BE2C (cell line): ENCODE measurements at regions not wholly inside any gene's neighbourhood (a gene's known extent, or its start where the extent isn't known, plus 50 kb on each side); places are given as distances from the start of the nearest gene placed in this dataset.

Source experiments
- DNase-seq: peaks from one replicate; pipeline ENCODE4 v3.0.0-alpha.2; 2020
- H3K27me3 ChIP-seq: fragments of 250-450 bp; sonication (Bioruptor Pico); 2 replicates; pipeline ENCODE4 v1.5.1; 2020; ENCODE audit warnings: mild to moderate bottlenecking
- H3K36me3 ChIP-seq: fragments of 250-450 bp; sonication (Bioruptor Pico); 2 replicates; pipeline ENCODE4 v1.5.1; 2020; ENCODE audit warnings: mild to moderate bottlenecking
- H3K4me1 ChIP-seq: fragments of 250-450 bp; sonication (Bioruptor Pico); 2 replicates; pipeline ENCODE4 v1.5.1; 2020
- H3K4me3 ChIP-seq: 2 replicates; pipeline ENCODE4 v1.5.1; 2011; ENCODE audit warnings: low read depth, low read length
- H3K9me3 ChIP-seq: fragments of 250-450 bp; sonication (Bioruptor Pico); 2 replicates; pipeline ENCODE4 v1.5.1; 2020
- TF ChIP-seq, protein P1 (sequence below): IDR thresholded peaks from 2 replicates; pipeline ENCODE4 v1.5.1; 2012; ENCODE audit warnings: mild to moderate bottlenecking, low read depth, low read length

- no peaks in the 10 kb centered on the region for H3K9me3 ChIP-seq
- no peaks in the 10 kb centered on the region for H3K36me3 ChIP-seq
- no peaks in the 10 kb centered on the region for H3K27me3 ChIP-seq
- TF ChIP-seq, protein P1, sequence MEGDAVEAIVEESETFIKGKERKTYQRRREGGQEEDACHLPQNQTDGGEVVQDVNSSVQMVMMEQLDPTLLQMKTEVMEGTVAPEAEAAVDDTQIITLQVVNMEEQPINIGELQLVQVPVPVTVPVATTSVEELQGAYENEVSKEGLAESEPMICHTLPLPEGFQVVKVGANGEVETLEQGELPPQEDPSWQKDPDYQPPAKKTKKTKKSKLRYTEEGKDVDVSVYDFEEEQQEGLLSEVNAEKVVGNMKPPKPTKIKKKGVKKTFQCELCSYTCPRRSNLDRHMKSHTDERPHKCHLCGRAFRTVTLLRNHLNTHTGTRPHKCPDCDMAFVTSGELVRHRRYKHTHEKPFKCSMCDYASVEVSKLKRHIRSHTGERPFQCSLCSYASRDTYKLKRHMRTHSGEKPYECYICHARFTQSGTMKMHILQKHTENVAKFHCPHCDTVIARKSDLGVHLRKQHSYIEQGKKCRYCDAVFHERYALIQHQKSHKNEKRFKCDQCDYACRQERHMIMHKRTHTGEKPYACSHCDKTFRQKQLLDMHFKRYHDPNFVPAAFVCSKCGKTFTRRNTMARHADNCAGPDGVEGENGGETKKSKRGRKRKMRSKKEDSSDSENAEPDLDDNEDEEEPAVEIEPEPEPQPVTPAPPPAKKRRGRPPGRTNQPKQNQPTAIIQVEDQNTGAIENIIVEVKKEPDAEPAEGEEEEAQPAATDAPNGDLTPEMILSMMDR: no peak
- H3K4me1 ChIP-seq: peaks cover 7% of the 10 kb centered on the region; the same call in 1 of the 2 replicates
- no peak for DNase-seq
- H3K4me3 ChIP-seq: no peak overlapping the region
Observed at GRCh38 chr9:129281506-129282145, 103.6 kb upstream of the IER5L start.

DNA sequence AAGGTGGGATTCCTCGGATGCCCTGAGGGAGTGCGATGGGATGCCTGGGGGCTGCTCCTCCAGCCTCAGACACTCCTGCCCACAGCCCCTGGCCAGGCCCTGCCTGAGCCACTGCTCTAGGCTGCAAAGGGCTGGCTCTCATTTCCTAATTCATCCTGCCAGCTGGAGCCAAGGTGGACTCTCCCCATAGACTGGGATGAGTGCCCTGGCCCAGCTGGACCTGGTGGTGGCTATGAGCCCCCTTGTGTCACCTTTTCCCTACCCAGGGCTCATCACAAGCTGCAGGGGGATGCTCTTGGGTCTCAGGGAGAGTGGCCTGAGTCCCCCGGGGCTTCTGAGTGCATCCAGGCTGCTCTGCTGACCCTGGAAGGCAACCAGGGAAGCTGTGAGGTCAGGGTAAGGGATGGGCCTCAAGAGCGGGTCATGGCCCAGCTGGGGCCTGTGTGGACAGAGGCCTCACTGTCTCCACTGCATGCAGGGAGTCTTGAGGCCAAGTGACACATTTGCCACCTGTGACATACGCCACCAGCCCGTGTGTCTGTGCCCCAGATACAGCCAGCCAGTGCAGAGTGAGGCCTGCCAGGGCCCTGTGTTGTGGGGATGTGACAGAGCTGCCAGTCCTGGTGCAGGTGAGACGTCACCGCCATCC, 102.7 kb upstream of the IER5L start:
- Histone ChIP-seq H3K27me3 (no peaks in the 10 kb centered on the region), H3K36me3 (no peaks in the 10 kb centered on the region), H3K9me3 (no peaks in the 10 kb centered on the region), H3K4me1 (peaks cover 7% of the 10 kb centered on the region; the same call in 1 of the 2 replicates), H3K4me3 (no peak overlapping the region)
- TF ChIP-seq, protein P1: no peak
- DNase-seq: no peak

- no peak for DNase-seq
- H3K4me1 ChIP-seq: peaks cover 7% of the 10 kb centered on the region; the same call in 1 of the 2 replicates
Observed at GRCh38 chr9:129280236-129280622, 102.2 kb upstream of the IER5L start.

DNA sequence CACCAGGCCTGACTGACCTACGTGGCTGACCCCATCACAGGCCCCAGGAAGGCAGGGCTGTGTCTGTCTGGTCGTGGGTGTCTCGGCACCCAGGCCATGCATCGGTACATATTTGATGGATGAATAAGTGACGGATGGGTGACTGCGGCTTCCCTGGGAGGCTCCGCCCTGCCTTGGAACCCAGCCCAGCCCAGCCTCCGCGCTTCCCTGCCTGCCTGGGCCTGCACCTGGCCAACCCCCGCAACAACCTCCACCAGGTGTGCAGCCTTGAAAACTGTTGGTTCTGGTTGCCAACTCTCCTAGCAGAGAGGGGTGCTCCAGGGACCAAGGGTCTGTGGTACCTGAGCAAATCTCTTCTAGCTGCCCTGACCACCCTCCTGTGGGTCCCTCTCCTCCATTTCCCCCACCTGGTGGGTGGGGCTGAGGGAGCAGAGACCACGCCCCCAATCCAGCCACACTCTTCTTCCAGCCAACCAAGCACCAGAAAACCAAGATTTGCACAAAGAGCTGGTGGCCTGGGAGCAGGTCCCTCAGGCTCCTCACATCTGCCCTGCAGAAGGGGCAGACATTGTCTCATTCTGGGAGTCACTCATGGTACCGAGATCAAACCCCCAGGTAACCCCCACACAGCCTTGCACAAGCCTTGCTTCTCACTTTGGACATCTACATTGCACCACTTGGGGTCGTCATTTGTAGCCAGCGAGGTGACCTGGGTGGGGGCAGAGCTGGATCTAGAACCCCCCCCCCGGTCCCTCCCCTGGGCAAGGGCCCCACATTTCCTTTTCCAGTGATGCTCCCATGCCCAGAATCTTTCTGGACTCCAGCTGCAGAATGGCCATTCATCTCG, 100.6 kb upstream of the IER5L start:
- H3K4me3 ChIP-seq: no peak overlapping the region
- no peaks in the 10 kb centered on the region for H3K27me3 ChIP-seq
- TF ChIP-seq, protein P1: no peak
- no peaks in the 10 kb centered on the region for H3K36me3 ChIP-seq
- no peaks in the 10 kb centered on the region for H3K9me3 ChIP-seq
- peaks cover 7% of the 10 kb centered on the region; the same call in 1 of the 2 replicates for H3K4me1 ChIP-seq
- peak; percentile 45 for DNase-seq

More at GRCh38 chr9:129280236-129280622, 102.2 kb upstream of the IER5L start:
- H3K4me3 ChIP-seq: no peak overlapping the region
- TF ChIP-seq, protein P1: no peak
- H3K36me3 ChIP-seq: no peaks in the 10 kb centered on the region
- no peaks in the 10 kb centered on the region for H3K9me3 ChIP-seq
- no peaks in the 10 kb centered on the region for H3K27me3 ChIP-seq

- TF ChIP-seq, protein P1: no peak
- Histone ChIP-seq H3K4me3 (no peak overlapping the region), H3K27me3 (no peaks in the 10 kb centered on the region), H3K9me3 (no peaks in the 10 kb centered on the region), H3K36me3 (no peaks in the 10 kb centered on the region), H3K4me1 (peaks cover 7% of the 10 kb centered on the region; the same call in 1 of the 2 replicates)
- DNase-seq: no peak
Observed at GRCh38 chr9:129276486-129277230, 98.6 kb upstream of the IER5L start.
